Left lung (tissue), 4 donors: ENCODE measurements at regions not wholly inside any gene's neighbourhood (a gene's known extent, or its start where the extent isn't known, plus 50 kb on each side); places are given as distances from the start of the nearest gene placed in this dataset.

Source experiments
- ATAC-seq: fragments of 200-7000 bp; cut with Tn5 transposase; one replicate; pipeline ENCODE4 v1.9.1; 2020; ENCODE audit warnings: moderate library complexity
- DNase-seq, 4 donors: peaks; one replicate each; pipeline ENCODE4 v3.0.0-alpha.2; 2013 to 2020
- H3K27ac ChIP-seq, 2 donors: fragments of 200-600 bp; sonication (generic) in 1 of 2; one replicate each; pipeline versions ENCODE4 v1.5.0 to v1.8.0; 2020 to 2021
- H3K27me3 ChIP-seq, 2 donors: fragments of 200-600 bp; sonication (generic) in 1 of 2; one replicate each; pipeline versions ENCODE4 v1.5.0 to v1.8.0; 2020 to 2021
- H3K36me3 ChIP-seq, 2 donors: fragments of 200-600 bp; sonication (generic) in 1 of 2; one replicate each; pipeline versions ENCODE4 v1.5.0 to v1.8.0; 2020 to 2021
- H3K4me1 ChIP-seq, 2 donors: fragments of 200-600 bp; one replicate each; pipeline ENCODE4 v1.8.0; 2021
- H3K4me3 ChIP-seq, 2 donors: fragments of 200-600 bp; sonication (generic) in 1 of 2; one replicate each; pipeline versions ENCODE4 v1.5.0 to v1.8.0; 2020 to 2021; ENCODE audit warnings: mild to moderate bottlenecking in 1 of 2
- H3K9me3 ChIP-seq, 2 donors: fragments of 200-600 bp; sonication (generic) in 1 of 2; one replicate each; pipeline versions ENCODE4 v1.5.0 to v1.8.0; 2020 to 2021
- intact Hi-C, 2 donors: fragments of 100-400 bp; cut with DNase I; formaldehyde crosslinking; loops; one replicate each; pipeline versions ENCODE4 v1.11.2 to v1.14.2; 2022
- TF ChIP-seq, protein P1 (sequence below), 2 donors: fragments of 200-600 bp; sonication (generic) in 1 of 2; IDR thresholded peaks; one replicate each; pipeline versions ENCODE4 v1.5.0 to v1.8.0; 2021; ENCODE audit warnings: antibody characterized with exemption in 2 of 2
- donor health status: DM: no; HTN: yes; CAD: no.
- donor health status: DM: no; HTN: no; CAD: no.

DNA sequence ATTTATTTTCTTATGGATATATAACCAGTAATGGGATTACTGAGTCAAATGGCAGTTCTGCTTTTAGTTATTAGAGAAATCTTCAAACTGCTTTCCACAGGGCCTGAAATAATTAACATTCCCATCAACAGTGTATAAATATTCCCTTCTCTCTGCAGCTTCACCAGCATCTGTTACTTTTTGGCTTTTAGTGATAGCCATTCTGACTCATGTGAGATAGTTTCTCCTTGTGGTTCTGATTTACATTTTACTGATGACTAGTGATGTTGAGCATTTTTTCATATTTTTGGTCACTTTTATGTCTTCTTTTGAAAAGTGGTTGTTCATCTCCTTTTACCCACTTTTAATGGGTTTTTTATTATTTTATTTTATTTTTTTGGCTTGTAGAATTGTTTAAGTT, 1290.3 kb upstream of the CDH9 start:
- intact Hi-C loops: no loop called here
- H3K36me3 ChIP-seq: no peaks in the 10 kb centered on the region
- TF ChIP-seq, protein P1, sequence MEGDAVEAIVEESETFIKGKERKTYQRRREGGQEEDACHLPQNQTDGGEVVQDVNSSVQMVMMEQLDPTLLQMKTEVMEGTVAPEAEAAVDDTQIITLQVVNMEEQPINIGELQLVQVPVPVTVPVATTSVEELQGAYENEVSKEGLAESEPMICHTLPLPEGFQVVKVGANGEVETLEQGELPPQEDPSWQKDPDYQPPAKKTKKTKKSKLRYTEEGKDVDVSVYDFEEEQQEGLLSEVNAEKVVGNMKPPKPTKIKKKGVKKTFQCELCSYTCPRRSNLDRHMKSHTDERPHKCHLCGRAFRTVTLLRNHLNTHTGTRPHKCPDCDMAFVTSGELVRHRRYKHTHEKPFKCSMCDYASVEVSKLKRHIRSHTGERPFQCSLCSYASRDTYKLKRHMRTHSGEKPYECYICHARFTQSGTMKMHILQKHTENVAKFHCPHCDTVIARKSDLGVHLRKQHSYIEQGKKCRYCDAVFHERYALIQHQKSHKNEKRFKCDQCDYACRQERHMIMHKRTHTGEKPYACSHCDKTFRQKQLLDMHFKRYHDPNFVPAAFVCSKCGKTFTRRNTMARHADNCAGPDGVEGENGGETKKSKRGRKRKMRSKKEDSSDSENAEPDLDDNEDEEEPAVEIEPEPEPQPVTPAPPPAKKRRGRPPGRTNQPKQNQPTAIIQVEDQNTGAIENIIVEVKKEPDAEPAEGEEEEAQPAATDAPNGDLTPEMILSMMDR (IDR thresholded peaks at IDR 0.05): no peak
- no peak overlapping the region for H3K4me3 ChIP-seq
- no peak for ATAC-seq
- DNase-seq: no peak
- H3K9me3 ChIP-seq: peaks cover 0 to 19% of the 10 kb centered on the region in 2 donors
- no peak overlapping the region for H3K27ac ChIP-seq
- no peaks in the 10 kb centered on the region for H3K27me3 ChIP-seq
- H3K4me1 ChIP-seq: no peaks in the 10 kb centered on the region

DNA sequence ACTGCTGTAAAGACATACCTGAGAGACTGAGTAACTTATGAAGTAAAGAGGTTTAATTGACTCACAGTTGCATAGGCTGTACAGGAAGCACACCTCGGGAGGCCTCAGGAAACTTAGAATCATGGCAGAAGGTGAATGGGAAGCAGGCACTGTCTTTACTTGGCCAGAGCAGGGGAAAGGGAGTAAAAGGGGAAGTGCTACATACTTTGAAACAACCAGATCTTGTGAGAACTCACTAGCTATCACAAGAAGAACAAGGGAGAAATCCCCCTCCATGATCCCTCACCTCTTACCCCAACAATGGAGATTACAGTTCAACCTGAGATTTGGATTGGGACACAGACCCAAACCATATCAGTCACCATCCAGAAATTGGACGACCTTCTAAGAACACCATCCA, 1285.8 kb upstream of the CDH9 start:
- TF ChIP-seq, protein P1 (IDR thresholded peaks at IDR 0.05): no peak
- Histone ChIP-seq H3K9me3 (no peaks in the 10 kb centered on the region), H3K4me1 (no peaks in the 10 kb centered on the region)

DNA sequence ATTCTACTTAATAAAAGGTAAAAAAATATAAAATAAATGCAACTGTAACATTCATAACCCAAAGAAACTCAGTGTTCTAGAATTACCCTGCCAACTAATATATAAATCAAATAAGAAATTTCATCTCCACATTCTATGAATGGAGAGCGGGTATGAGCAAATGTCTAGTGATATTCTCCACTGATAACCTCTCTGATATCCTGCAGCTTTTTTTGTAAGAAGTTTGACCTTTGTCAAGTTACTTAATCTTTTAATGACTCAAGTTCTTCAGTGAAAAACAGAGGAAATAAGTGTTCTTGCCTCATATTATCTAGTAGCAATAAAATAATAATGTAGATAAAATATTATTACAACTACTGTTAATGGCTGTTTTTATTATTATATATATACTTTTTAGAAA, 1275.6 kb upstream of the CDH9 start:
- H3K27me3 ChIP-seq: no peaks in the 10 kb centered on the region
- intact Hi-C loops: no loop called here
- TF ChIP-seq, protein P1 (IDR thresholded peaks at IDR 0.05): no peak
- ATAC-seq (no peak), DNase-seq (no peak)
- H3K27ac ChIP-seq: no peak overlapping the region
- peaks cover 0 to 7% of the 10 kb centered on the region in 2 donors for H3K9me3 ChIP-seq
- no peaks in the 10 kb centered on the region for H3K4me1 ChIP-seq
- H3K4me3 ChIP-seq: no peak overlapping the region
- no peaks in the 10 kb centered on the region for H3K36me3 ChIP-seq

More for the DNA sequence above, 1285.8 kb upstream of the CDH9 start:
- Histone ChIP-seq H3K4me3 (no peak overlapping the region), H3K36me3 (no peaks in the 10 kb centered on the region), H3K27ac (no peak overlapping the region), H3K27me3 (no peaks in the 10 kb centered on the region)
- intact Hi-C loops: no loop called here
- DNase-seq: no peak
- no peak for ATAC-seq

DNA sequence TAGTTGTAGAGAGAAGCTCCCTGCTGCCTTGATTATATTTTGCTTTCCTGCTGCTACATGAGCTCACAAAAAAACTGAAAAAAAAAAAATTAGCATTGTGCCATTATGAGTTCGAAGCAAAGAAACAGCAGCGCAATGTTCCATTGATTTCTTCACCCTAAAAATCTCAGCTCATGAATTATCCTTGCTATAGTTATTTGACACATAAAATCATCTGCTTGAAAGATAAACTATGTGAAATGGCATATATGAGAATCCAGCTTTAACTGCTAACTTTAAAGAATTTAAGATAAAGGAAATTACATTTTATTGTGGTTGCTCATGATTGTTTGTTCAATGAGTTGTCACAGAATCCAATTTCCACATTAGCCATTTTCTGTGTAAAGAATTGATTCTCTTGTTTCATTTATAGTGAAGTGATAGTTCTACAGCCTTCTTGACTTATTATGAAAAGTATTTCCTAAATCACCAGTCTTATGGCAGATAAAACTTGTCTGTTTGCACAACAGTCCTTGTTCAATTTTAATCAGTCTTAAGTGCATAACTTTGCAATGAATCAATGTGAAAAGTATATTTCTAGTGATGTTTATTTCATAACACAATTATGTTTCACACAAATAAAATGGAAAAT, 1275.0 kb upstream of the CDH9 start:
- intact Hi-C loops: no loop called here
- peaks cover 0 to 7% of the 10 kb centered on the region in 2 donors for H3K9me3 ChIP-seq
- no peak overlapping the region for H3K27ac ChIP-seq
- ATAC-seq: peak; percentile 36
- TF ChIP-seq, protein P1 (IDR thresholded peaks at IDR 0.05): no peak
- no peaks in the 10 kb centered on the region for H3K27me3 ChIP-seq
- DNase-seq: no peak
- no peaks in the 10 kb centered on the region for H3K4me1 ChIP-seq
- H3K36me3 ChIP-seq: no peaks in the 10 kb centered on the region
- no peak overlapping the region for H3K4me3 ChIP-seq

DNA sequence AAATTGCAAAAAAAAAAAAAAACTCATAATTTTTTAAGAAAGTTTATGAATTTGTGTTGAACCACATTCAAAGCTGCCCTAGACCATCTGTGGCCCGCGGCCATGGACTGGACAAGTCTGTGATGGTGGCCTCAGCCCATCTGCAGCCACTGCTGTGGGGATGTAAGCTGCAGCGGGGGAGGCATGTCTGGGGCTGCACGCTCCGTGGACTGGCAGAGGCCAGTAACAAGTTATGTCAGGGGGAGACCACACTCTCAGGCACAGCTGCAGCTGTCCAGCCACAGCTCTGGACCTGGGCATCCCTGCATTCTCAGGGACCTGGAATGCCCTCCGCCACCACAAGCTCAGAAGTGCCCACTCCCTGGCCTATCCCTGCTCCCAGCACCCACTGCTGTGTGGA, 1272.3 kb upstream of the CDH9 start:
- no peak overlapping the region for H3K4me3 ChIP-seq
- ATAC-seq (no peak), DNase-seq (peak in 1 of 4 donors; percentile 46)
- H3K36me3 ChIP-seq: no peaks in the 10 kb centered on the region
- TF ChIP-seq, protein P1 (IDR thresholded peaks at IDR 0.05): no peak
- H3K27me3 ChIP-seq: no peaks in the 10 kb centered on the region
- intact Hi-C loops: no loop called here
- no peak overlapping the region for H3K27ac ChIP-seq
- H3K4me1 ChIP-seq: no peaks in the 10 kb centered on the region
- H3K9me3 ChIP-seq: peaks cover 0 to 8% of the 10 kb centered on the region in 2 donors
